HEK293 (cell line): ENCODE measurements at regions not wholly inside any gene's neighbourhood (a gene's known extent, or its start where the extent isn't known, plus 50 kb on each side); places are given as distances from the start of the nearest gene placed in this dataset.

Experiments used
- CTCF ChIA-PET: fragments of 350-600 bp; formaldehyde crosslinking; extraction: SDS; loops from one replicate; lab custom pipeline; 2021; ENCODE audit warnings: antibody characterized with exemption; lab: Yijun Ruan, JAX
- POLR2A ChIA-PET: fragments of 300-600 bp; formaldehyde crosslinking; extraction: SDS; loops from one replicate; lab custom pipeline; 2020; ENCODE audit warnings: antibody characterized with exemption, inconsistent platforms; lab: Yijun Ruan, JAX
- H3K27ac ChIP-seq: fragments of 200-500 bp; sonication (Bioruptor generic); 2 replicates; pipeline ENCODE4 v1.5.1; 2014; ENCODE audit warnings: low read depth, low read length, control low read depth, inconsistent platforms; ENCODE audit errors: extremely low read depth
- H3K36me3 ChIP-seq, 2 experiments: fragments of 200-500 bp in 1 of 2; sonication (Bioruptor generic) in 1 of 2; 1 replicate in 1 of 2; 2 replicates in 1 of 2; pipeline ENCODE4 v1.5.1; 2014 to 2017; ENCODE audit warnings: inconsistent platforms in 2 of 2, low read length in 2 of 2; ENCODE audit not compliant: control insufficient read depth in 2 of 2, insufficient read depth in 1 of 2
- H3K4me1 ChIP-seq: fragments of 200-500 bp; sonication (Bioruptor generic); 2 replicates; pipeline ENCODE4 v1.5.1; 2014; ENCODE audit warnings: mild to moderate bottlenecking, low read length, inconsistent platforms; ENCODE audit not compliant: control insufficient read depth, insufficient read depth
- H3K4me3 ChIP-seq: 2 replicates; pipeline ENCODE4 v1.5.1; 2011; ENCODE audit warnings: low read depth, mild to moderate bottlenecking, control low read depth, low read length, moderate library complexity
- H3K9me3 ChIP-seq: fragments of 200-500 bp; sonication (Bioruptor generic); 2 replicates; pipeline ENCODE4 v1.5.1; 2014; ENCODE audit warnings: low read depth, low read length, inconsistent platforms; ENCODE audit not compliant: control insufficient read depth, insufficient read depth
- MEIS1 ChIP-seq: sonication (generic); formaldehyde crosslinking; IDR thresholded peaks from 2 replicates; pipeline ENCODE4 v1.8.1; 2022; ENCODE audit warnings: missing genetic modification reagents, mild to moderate bottlenecking, borderline replicate concordance
- ZNF202 ChIP-seq: fragments of 450-650 bp; formaldehyde crosslinking; IDR thresholded peaks from 2 replicates; pipeline ENCODE4 v1.5.1; 2016; ENCODE audit warnings: missing biosample characterization, missing genetic modification characterization, borderline replicate concordance
- ZNF211 ChIP-seq: fragments of 450-650 bp; formaldehyde crosslinking; IDR thresholded peaks from 2 replicates; pipeline ENCODE4 v1.5.1; 2016; ENCODE audit warnings: low read depth, missing biosample characterization, missing genetic modification characterization
- ZNF214 ChIP-seq: fragments of 450-650 bp; formaldehyde crosslinking; IDR thresholded peaks from 2 replicates; pipeline ENCODE4 v1.5.1; 2017; ENCODE audit warnings: missing biosample characterization, mild to moderate bottlenecking, missing genetic modification characterization, borderline replicate concordance
- ZNF391 ChIP-seq: fragments of 450-650 bp; formaldehyde crosslinking; IDR thresholded peaks from 2 replicates; pipeline ENCODE4 v1.5.1; 2016; ENCODE audit warnings: low read depth, missing biosample characterization, missing genetic modification characterization, borderline replicate concordance
- ZNF510 ChIP-seq: fragments of 450-650 bp; formaldehyde crosslinking; IDR thresholded peaks from 2 replicates; pipeline ENCODE4 v1.5.1; 2018; ENCODE audit warnings: mild to moderate bottlenecking, missing genetic modification characterization, missing biosample characterization; ENCODE audit not compliant: insufficient replicate concordance
- ZNF518A ChIP-seq: fragments of 450-650 bp; formaldehyde crosslinking; conservative IDR thresholded peaks from 2 replicates; pipeline ENCODE4 v1.5.1; 2016; ENCODE audit warnings: low read depth, missing biosample characterization, missing genetic modification characterization
- TF ChIP-seq, protein P1 (sequence below): fragments of 450-650 bp; formaldehyde crosslinking; IDR thresholded peaks from 2 replicates; pipeline ENCODE4 v1.5.1; 2016; ENCODE audit warnings: missing biosample characterization, missing genetic modification characterization

DNA sequence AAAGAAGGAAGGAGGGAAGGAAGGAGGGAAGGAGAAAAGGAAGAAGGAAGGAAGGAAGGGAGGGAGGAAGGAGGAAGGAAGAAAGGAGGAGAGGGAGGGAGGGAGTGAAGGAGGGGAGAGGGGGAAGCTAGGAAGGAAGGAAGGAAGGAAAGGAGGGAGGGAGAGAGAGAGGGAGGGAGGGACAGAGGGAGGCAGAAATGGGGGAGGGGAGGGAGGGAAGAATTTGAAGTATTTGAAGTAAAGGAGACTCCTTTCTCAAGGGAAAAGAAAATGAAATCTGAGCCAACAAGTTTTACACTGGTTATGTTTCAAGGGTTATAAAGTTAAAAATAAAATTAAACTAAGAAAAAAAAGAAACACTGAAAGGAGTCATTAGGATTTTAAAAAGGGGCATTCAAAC, 431.4 kb downstream of the BRINP3 start:
- ChIA-PET POLR2A (no interaction called here), CTCF (no interaction called here)

More for the DNA sequence above, 431.4 kb downstream of the BRINP3 start:
- Histone ChIP-seq H3K36me3 (no peaks in the 10 kb centered on the region), H3K4me3 (no peak overlapping the region), H3K27ac (no peak overlapping the region), H3K9me3 (no peaks in the 10 kb centered on the region), H3K4me1 (no peaks in the 10 kb centered on the region)
- TF ChIP-seq ZNF214 (tag by site-specific recombination), result no peak
- no peak for TF ChIP-seq ZNF510 (tag by site-specific recombination)
- TF ChIP-seq ZNF211 (tag by site-specific recombination), result no peak
- no peak for TF ChIP-seq ZNF391 (tag by site-specific recombination)
- peak; percentile 37; the same call in 1 of the 2 replicates for TF ChIP-seq ZNF202 (tag by site-specific recombination)
- TF ChIP-seq ZNF518A (tag by site-specific recombination), result no peak
- TF ChIP-seq, protein P1, sequence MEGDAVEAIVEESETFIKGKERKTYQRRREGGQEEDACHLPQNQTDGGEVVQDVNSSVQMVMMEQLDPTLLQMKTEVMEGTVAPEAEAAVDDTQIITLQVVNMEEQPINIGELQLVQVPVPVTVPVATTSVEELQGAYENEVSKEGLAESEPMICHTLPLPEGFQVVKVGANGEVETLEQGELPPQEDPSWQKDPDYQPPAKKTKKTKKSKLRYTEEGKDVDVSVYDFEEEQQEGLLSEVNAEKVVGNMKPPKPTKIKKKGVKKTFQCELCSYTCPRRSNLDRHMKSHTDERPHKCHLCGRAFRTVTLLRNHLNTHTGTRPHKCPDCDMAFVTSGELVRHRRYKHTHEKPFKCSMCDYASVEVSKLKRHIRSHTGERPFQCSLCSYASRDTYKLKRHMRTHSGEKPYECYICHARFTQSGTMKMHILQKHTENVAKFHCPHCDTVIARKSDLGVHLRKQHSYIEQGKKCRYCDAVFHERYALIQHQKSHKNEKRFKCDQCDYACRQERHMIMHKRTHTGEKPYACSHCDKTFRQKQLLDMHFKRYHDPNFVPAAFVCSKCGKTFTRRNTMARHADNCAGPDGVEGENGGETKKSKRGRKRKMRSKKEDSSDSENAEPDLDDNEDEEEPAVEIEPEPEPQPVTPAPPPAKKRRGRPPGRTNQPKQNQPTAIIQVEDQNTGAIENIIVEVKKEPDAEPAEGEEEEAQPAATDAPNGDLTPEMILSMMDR, result no peak
- no peak for TF ChIP-seq MEIS1 (CRISPR knock-in tag)
- TF ChIP-seq, all 188 proteins: peak for 1
